LNCAP (cell line): ENCODE measurements at regions not wholly inside any gene's neighbourhood (a gene's known extent, or its start where the extent isn't known, plus 50 kb on each side); places are given as distances from the start of the nearest gene placed in this dataset.

ENCODE experiments used
- TF ChIP-seq, protein P1 (sequence below): fragments of 450-650 bp; IDR thresholded peaks from 2 replicates; pipeline ENCODE4 v1.5.1; 2017; ENCODE audit warnings: mild to moderate bottlenecking

DNA sequence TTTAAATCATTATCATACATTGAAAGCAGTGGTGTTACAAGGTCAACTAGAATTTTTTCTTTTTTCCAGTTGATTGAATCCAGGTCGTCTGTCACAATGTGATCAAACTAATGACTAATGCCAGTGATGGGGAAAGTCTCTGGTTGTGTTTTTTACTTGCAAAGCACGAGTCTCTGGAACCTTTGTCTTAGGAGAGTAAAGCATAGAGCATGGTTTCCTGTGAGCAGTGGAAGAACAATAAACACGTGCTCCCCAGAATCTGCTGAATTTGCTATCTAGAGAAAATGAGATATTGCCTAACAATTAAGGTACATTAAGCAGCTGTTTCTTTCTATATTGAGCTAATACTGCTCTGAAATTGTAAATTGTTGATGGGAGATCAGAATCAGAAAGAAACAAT, 1332.4 kb upstream of the TMEFF2 start:
- TF ChIP-seq, protein P1, sequence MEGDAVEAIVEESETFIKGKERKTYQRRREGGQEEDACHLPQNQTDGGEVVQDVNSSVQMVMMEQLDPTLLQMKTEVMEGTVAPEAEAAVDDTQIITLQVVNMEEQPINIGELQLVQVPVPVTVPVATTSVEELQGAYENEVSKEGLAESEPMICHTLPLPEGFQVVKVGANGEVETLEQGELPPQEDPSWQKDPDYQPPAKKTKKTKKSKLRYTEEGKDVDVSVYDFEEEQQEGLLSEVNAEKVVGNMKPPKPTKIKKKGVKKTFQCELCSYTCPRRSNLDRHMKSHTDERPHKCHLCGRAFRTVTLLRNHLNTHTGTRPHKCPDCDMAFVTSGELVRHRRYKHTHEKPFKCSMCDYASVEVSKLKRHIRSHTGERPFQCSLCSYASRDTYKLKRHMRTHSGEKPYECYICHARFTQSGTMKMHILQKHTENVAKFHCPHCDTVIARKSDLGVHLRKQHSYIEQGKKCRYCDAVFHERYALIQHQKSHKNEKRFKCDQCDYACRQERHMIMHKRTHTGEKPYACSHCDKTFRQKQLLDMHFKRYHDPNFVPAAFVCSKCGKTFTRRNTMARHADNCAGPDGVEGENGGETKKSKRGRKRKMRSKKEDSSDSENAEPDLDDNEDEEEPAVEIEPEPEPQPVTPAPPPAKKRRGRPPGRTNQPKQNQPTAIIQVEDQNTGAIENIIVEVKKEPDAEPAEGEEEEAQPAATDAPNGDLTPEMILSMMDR = no peak

DNA sequence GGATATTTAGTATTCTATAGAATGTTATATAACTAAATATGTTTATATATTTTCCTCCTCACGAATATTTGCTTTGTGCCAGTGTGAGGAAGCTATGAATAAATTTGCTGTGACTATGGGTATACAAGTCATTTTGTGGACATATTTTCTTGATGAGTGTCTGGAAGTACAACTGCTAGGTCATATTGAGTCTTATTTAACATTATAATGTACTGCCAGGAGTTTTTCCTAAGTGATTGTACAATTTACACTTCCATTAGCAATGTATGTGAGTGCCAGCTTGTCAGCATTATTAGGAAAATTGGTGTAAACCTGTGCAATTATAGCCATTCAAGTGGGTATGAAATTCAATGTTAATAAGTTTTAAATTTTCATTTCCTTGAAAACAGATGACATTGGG, 1328.9 kb upstream of the TMEFF2 start:
- TF ChIP-seq, protein P1 = no peak

DNA sequence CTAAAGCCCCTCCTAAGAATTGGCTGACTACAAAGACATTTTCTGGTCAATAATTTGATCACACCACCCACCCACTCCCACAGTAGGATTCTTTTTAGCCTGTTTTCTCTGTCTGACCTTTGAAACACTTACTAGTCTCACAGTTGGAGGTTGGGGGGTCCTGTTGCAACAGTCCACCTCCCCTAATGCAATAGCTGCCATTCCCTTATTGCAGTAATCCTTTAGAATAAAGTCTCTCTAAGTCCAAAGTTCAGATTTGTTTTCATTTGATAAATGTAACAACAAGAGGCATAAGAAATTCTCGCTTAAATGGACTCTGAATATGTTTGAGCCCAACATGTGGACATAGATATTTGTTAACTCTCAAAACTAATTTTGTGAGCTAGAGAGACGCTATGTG, 1326.8 kb upstream of the TMEFF2 start:
- TF ChIP-seq, protein P1 = no peak

DNA sequence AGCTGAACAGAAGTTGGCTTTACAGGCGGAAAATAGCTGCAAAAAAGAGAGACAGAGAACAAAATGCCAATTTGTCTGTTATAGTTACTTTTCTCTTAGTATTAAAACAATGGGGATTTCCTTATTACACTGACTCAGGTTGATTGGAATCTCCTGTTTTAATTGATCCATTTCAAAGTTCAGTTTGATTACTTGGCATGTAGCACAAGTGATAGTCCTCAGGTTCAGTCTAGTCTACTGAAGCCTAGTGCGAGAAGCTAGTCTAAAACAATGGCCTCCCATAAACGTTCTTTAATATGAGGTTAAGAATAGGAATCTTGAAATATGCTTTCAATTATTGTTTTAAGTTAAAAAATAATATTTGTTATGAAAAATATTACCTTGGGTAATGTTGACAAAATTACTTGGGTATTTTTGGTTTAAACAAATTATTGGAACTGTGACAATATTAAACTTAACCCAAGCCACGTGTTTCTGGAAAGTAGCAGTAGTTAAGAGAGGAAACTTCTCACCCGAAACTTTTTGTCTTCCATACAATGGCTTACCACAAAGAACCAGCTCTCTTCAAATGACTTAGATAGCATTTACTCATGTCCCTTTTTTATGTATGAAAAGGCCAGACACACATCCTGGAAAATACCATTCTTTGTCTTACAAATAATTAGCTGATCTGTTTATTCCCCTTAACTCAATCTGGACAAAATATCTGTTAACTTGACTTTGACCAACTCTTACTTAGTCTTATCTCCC, 1326.2 kb upstream of the TMEFF2 start:
- TF ChIP-seq, protein P1 = no peak

DNA sequence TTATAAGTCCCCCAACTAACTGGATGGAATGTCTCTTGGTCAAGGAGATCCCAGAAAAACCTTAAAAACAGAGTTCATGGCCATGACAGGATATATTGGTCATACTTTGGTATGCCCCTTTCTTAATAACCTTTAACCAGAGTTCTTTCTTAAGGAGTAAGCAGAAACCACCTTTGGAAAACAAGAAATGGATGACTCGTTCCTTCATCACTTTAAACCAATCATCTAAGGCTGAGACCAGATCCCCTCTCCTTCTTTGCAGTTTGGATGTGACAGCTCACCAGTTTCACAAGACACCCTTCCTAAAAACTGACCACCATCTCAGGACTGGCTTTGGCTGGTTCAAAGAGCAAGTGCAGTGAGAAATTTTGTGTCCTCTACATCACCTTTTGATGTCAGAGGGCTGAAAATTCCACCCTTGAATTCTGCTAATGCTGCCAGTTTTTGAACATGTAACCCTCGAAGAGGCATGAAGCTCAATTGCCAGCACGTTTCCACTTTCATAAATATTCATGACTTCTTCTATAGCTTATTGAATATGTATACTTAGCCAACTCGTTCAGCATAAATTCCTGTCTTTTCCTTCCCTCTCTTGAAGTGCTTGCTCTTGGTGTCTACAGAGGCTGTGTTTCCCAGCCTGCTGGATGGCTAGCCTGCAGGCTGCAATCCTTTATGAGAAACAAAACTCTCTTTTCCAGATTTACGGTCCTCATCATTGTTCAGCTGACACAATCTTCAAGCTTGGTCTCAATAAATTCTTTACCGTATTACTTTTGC, 1323.5 kb upstream of the TMEFF2 start:
- TF ChIP-seq, protein P1 = no peak

DNA sequence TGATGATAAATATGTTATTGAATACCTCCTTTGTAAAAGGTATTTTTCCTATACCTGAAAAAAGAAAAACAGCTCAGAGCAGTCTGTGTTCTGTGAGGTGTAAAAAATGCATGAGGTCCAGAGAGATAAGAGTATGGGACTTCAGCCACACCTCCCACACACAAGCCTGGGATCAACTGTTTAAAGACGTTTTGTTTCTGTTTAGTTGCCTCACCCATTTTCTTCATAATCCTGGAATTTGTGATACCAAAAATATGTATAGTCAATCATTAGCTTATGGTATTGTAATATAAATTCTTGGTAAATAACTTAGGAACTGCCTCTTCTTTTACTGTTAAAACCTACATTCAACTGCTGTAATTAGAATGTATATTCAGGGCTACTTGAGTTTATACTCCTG, 1322.9 kb upstream of the TMEFF2 start:
- TF ChIP-seq, protein P1 = no peak

DNA sequence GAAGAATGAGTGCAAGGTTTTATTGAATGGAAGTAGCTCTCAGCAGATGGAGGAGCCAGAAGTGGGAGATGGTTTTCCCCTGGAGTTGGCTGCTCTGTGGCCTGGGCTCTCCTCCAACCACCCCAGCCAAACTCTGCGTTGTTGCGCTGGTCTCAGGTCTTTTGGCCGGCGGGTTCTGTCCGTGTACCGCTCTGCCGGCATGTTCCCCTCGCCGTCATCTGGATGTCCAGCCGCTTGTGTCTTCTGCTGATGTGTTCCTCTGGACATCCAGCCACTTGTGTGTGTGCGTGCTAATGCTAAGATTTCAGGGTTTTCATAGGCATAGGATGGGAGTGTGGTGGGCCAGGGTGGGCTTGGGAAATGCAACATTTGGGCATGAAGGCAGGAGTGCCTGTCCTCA, 1311.3 kb upstream of the TMEFF2 start:
- TF ChIP-seq, protein P1 = no peak
